Loucy (cell line): ENCODE measurements at regions not wholly inside any gene's neighbourhood (a gene's known extent, or its start where the extent isn't known, plus 50 kb on each side); places are given as distances from the start of the nearest gene placed in this dataset.

Source experiments
- H2AFZ ChIP-seq: fragments of 200-600 bp; sonication (generic); 2 replicates; pipeline ENCODE4 v1.6.0; 2016; ENCODE audit warnings: antibody characterized with exemption, mild to moderate bottlenecking, low read length, moderate library complexity
- H3F3A ChIP-seq: fragments of 200-600 bp; 2 replicates; pipeline ENCODE4 v1.6.0; 2016; ENCODE audit warnings: antibody characterized with exemption, low read depth, mild to moderate bottlenecking
- H3K27me3 ChIP-seq: fragments of 200-600 bp; sonication (generic); 2 replicates; pipeline ENCODE4 v1.6.1; 2014; ENCODE audit warnings: low read length, mild to moderate bottlenecking; ENCODE audit not compliant: insufficient read depth, poor library complexity, severe bottlenecking
- H3K36me3 ChIP-seq: fragments of 200-600 bp; sonication (generic); 2 replicates; pipeline ENCODE4 v1.6.1; 2016; ENCODE audit warnings: low read length; ENCODE audit not compliant: insufficient read depth
- H3K4me1 ChIP-seq: fragments of 200-600 bp; sonication (generic); 2 replicates; pipeline ENCODE4 v1.5.1; 2014; ENCODE audit warnings: low read length, mild to moderate bottlenecking; ENCODE audit not compliant: insufficient read depth, poor library complexity, severe bottlenecking
- H3K4me2 ChIP-seq: fragments of 200-600 bp; sonication (generic); 2 replicates; pipeline ENCODE4 v1.6.0; 2014; ENCODE audit warnings: antibody characterized with exemption, low read length, low read depth, mild to moderate bottlenecking; ENCODE audit not compliant: poor library complexity, severe bottlenecking
- H3K4me3 ChIP-seq: fragments of 200-600 bp; sonication (generic); 2 replicates; pipeline ENCODE4 v1.5.1; 2014; ENCODE audit warnings: low read length, mild to moderate bottlenecking, mixed read lengths; ENCODE audit not compliant: poor library complexity, severe bottlenecking
- H3K79me2 ChIP-seq: fragments of 200-600 bp; sonication (generic); 2 replicates; pipeline ENCODE4 v1.6.1; 2014; ENCODE audit warnings: low read length; ENCODE audit not compliant: insufficient read depth
- H3K9ac ChIP-seq: fragments of 200-600 bp; sonication (generic); 2 replicates; pipeline ENCODE4 v1.6.0; 2014; ENCODE audit warnings: mild to moderate bottlenecking, low read depth, low read length, moderate library complexity; ENCODE audit not compliant: poor library complexity, severe bottlenecking
- H3K9me2 ChIP-seq: fragments of 200-600 bp; sonication (generic); replicated peaks from 2 replicates; pipeline ENCODE4 v1.6.1; 2016; ENCODE audit warnings: low read depth, low read length, mixed read lengths
- H3K9me3 ChIP-seq: fragments of 200-600 bp; sonication (generic); 2 replicates; pipeline ENCODE4 v1.6.1; 2014; ENCODE audit warnings: mild to moderate bottlenecking, antibody characterized with exemption, low read length, low read depth; ENCODE audit not compliant: insufficient read depth
- H4K20me1 ChIP-seq: fragments of 200-600 bp; sonication (generic); 2 replicates; pipeline ENCODE4 v1.6.0; 2014; ENCODE audit warnings: antibody characterized with exemption, low read length, mild to moderate bottlenecking; ENCODE audit not compliant: insufficient read depth, poor library complexity, severe bottlenecking
- CTCF ChIP-seq: fragments of 200-600 bp; sonication (generic); conservative IDR thresholded peaks from 2 replicates; pipeline ENCODE4 v1.5.1; 2014; ENCODE audit warnings: mild to moderate bottlenecking, antibody characterized with exemption, low read length
- EZH2phosphoT487 ChIP-seq: fragments of 200-600 bp; IDR thresholded peaks from 2 replicates; pipeline ENCODE4 v1.6.1; 2018; ENCODE audit warnings: antibody characterized with exemption, mild to moderate bottlenecking, moderate library complexity, borderline replicate concordance

GRCh38 chr16:8236816-8237215 lies 353.5 kb downstream of the TMEM114 start:
- no peak overlapping the region for H3K4me3 ChIP-seq
- H3K9me3 ChIP-seq, result no peaks in the 10 kb centered on the region
- H4K20me1 ChIP-seq, result no peaks in the 10 kb centered on the region
- no peaks in the 10 kb centered on the region for H3K79me2 ChIP-seq
- no peaks in the 10 kb centered on the region for H3K9me2 ChIP-seq
- no peaks in the 10 kb centered on the region for H3K27me3 ChIP-seq
- no peaks in the 10 kb centered on the region for H3K36me3 ChIP-seq
- H3K4me1 ChIP-seq, result no peaks in the 10 kb centered on the region
- no peak overlapping the region for H2AFZ ChIP-seq
- no peak overlapping the region for H3K4me2 ChIP-seq
- no peak overlapping the region for H3K9ac ChIP-seq
- no peak for TF ChIP-seq CTCF
- TF ChIP-seq EZH2phosphoT487, result no peak
- H3F3A ChIP-seq, result no peaks in the 10 kb centered on the region

GRCh38 chr16:8230497-8230896 lies 359.8 kb downstream of the TMEM114 start:
- TF ChIP-seq EZH2phosphoT487, result no peak
- TF ChIP-seq CTCF, result no peak
- Histone ChIP-seq H3K36me3 (no peaks in the 10 kb centered on the region), H3K9me3 (no peaks in the 10 kb centered on the region), H3F3A (no peaks in the 10 kb centered on the region), H3K9me2 (no peaks in the 10 kb centered on the region), H3K4me3 (no peak overlapping the region), H3K4me2 (no peak overlapping the region), H2AFZ (no peak overlapping the region), H3K79me2 (no peaks in the 10 kb centered on the region), H3K9ac (no peak overlapping the region), H3K4me1 (no peaks in the 10 kb centered on the region), H4K20me1 (no peaks in the 10 kb centered on the region), H3K27me3 (no peaks in the 10 kb centered on the region)

- Histone ChIP-seq H3K27me3 (no peaks in the 10 kb centered on the region), H3K4me2 (no peak overlapping the region), H2AFZ (no peak overlapping the region), H3K9me2 (no peaks in the 10 kb centered on the region), H3K4me1 (no peaks in the 10 kb centered on the region), H3F3A (no peaks in the 10 kb centered on the region), H3K9ac (no peak overlapping the region), H3K79me2 (no peaks in the 10 kb centered on the region), H3K4me3 (no peak overlapping the region), H3K9me3 (no peaks in the 10 kb centered on the region), H4K20me1 (no peaks in the 10 kb centered on the region), H3K36me3 (no peaks in the 10 kb centered on the region)
- TF ChIP-seq CTCF, result no peak
- TF ChIP-seq EZH2phosphoT487, result no peak
Measured at GRCh38 chr16:8229011-8229520, 361.2 kb downstream of the TMEM114 start.
